ENCODE measurements at regions not wholly inside any gene's neighbourhood (a gene's known extent, or its start where the extent isn't known, plus 50 kb on each side); places are given as distances from the start of the nearest gene placed in this dataset.

GRCh38 chr10:129059977-129060376, 407.1 kb upstream of the MGMT start:
- TF ChIP-seq POLR2A (IDR thresholded peaks at IDR 0.05; ENCODE audit: low read depth, low read length) (no peak), TAF1 (IDR thresholded peaks at IDR 0.05; ENCODE audit: low read depth, low read length) (no peak), POLR2AphosphoS5 (IDR thresholded peaks at IDR 0.05; ENCODE audit: low read depth, low read length) (no peak), SPI1 (IDR thresholded peaks at IDR 0.05; ENCODE audit: low read depth, low read length) (no peak)

Measured in GM12891 (cell line).